H9 (cell line): ENCODE measurements at regions not wholly inside any gene's neighbourhood (a gene's known extent, or its start where the extent isn't known, plus 50 kb on each side); places are given as distances from the start of the nearest gene placed in this dataset.
A peak's percentile ranks its signal among the peaks of the same experiment; 100 is the strongest.

Experiments
- DNase-seq: peaks from one replicate; pipeline ENCODE4 v3.0.0-alpha.2; 2017
- H2AFZ ChIP-seq: one replicate; pipeline ENCODE4 v1.6.1; 2013; ENCODE audit warnings: mild to moderate bottlenecking, low read length, control low read depth, moderate library complexity
- H2AK5ac ChIP-seq: 2 replicates; pipeline ENCODE4 v1.6.1; 2013; ENCODE audit warnings: low read length, control low read depth, mixed read lengths; ENCODE audit not compliant: insufficient read length
- H2BK120ac ChIP-seq: one replicate; pipeline ENCODE4 v1.6.1; 2013; ENCODE audit warnings: low read depth, mild to moderate bottlenecking, low read length, control low read depth, inconsistent platforms; ENCODE audit not compliant: poor library complexity, severe bottlenecking
- H2BK12ac ChIP-seq: 2 replicates; pipeline ENCODE4 v1.6.1; 2013; ENCODE audit warnings: low read length, control low read depth, mixed read lengths, low read depth; ENCODE audit not compliant: insufficient read length
- H2BK15ac ChIP-seq: 2 replicates; pipeline ENCODE4 v1.6.1; 2013; ENCODE audit warnings: low read depth, low read length, control low read depth
- H2BK20ac ChIP-seq: one replicate; pipeline ENCODE4 v1.6.1; 2013; ENCODE audit warnings: low read depth, mild to moderate bottlenecking, low read length, control low read depth, inconsistent platforms; ENCODE audit not compliant: poor library complexity, severe bottlenecking
- H2BK5ac ChIP-seq: 2 replicates; pipeline ENCODE4 v1.6.1; 2013; ENCODE audit warnings: low read length, control low read depth, mixed read lengths; ENCODE audit not compliant: insufficient read length
- H3K14ac ChIP-seq: 2 replicates; pipeline ENCODE4 v1.6.1; 2013; ENCODE audit warnings: low read length, control low read depth; ENCODE audit not compliant: insufficient read depth
- H3K18ac ChIP-seq: 2 replicates; pipeline ENCODE4 v1.6.1; 2013; ENCODE audit warnings: low read depth, mild to moderate bottlenecking, mixed read lengths, low read length, control low read depth; ENCODE audit not compliant: insufficient read length
- H3K23ac ChIP-seq: 2 replicates; pipeline ENCODE4 v1.6.1; 2013; ENCODE audit warnings: low read length, control low read depth, mixed read lengths, low read depth; ENCODE audit not compliant: insufficient read length
- H3K23me2 ChIP-seq: 2 replicates; pipeline ENCODE4 v1.6.1; 2013; ENCODE audit warnings: low read depth, mild to moderate bottlenecking, mixed read lengths, low read length, control low read depth; ENCODE audit not compliant: insufficient read length, poor library complexity, severe bottlenecking
- H3K27ac ChIP-seq: 2 replicates; pipeline ENCODE4 v1.5.1; 2013; ENCODE audit warnings: low read length, control low read depth, mixed read lengths, low read depth; ENCODE audit not compliant: insufficient read length
- H3K27me3 ChIP-seq: 2 replicates; pipeline ENCODE4 v1.6.1; 2013; ENCODE audit warnings: low read length, control low read depth, inconsistent platforms; ENCODE audit not compliant: insufficient read depth
- H3K4ac ChIP-seq: 2 replicates; pipeline ENCODE4 v1.6.1; 2013; ENCODE audit warnings: low read depth, mild to moderate bottlenecking, control low read depth, inconsistent platforms, low read length, moderate library complexity
- H3K4me1 ChIP-seq: 2 replicates; pipeline ENCODE4 v1.6.1; 2013; ENCODE audit warnings: low read length, control low read depth, inconsistent platforms; ENCODE audit not compliant: insufficient read depth
- H3K4me2 ChIP-seq: 2 replicates; pipeline ENCODE4 v1.6.1; 2013; ENCODE audit warnings: low read length, control low read depth, mixed read lengths; ENCODE audit not compliant: insufficient read length, insufficient read depth
- H3K56ac ChIP-seq: 2 replicates; pipeline ENCODE4 v1.6.1; 2013; ENCODE audit warnings: low read depth, mild to moderate bottlenecking, mixed read lengths, low read length, control low read depth; ENCODE audit not compliant: insufficient read length
- H3K79me1 ChIP-seq: 2 replicates; pipeline ENCODE4 v1.6.1; 2013; ENCODE audit warnings: low read depth, mild to moderate bottlenecking, moderate library complexity, low read length, control low read depth, inconsistent platforms; ENCODE audit not compliant: insufficient read depth, poor library complexity, severe bottlenecking
- H3K79me2 ChIP-seq: 2 replicates; pipeline ENCODE4 v1.6.1; 2013; ENCODE audit warnings: low read length, control low read depth, inconsistent platforms; ENCODE audit not compliant: insufficient read depth
- H3K9ac ChIP-seq: 2 replicates; pipeline ENCODE4 v1.6.1; 2013; ENCODE audit warnings: low read length, control low read depth, mixed read lengths; ENCODE audit not compliant: insufficient read length; ENCODE audit errors: extremely low read depth
- H3K9me3 ChIP-seq: one replicate; pipeline ENCODE4 v1.6.1; 2013; ENCODE audit warnings: low read depth, low read length, inconsistent platforms; ENCODE audit not compliant: control insufficient read depth
- H3T11ph ChIP-seq: one replicate; pipeline ENCODE4 v1.6.1; 2013; ENCODE audit warnings: mild to moderate bottlenecking, low read length, control low read depth, inconsistent platforms
- H4K20me1 ChIP-seq: one replicate; pipeline ENCODE4 v1.6.1; 2013; ENCODE audit not compliant: control insufficient read depth, insufficient read length, insufficient read depth
- H4K5ac ChIP-seq: 2 replicates; pipeline ENCODE4 v1.6.1; 2013; ENCODE audit warnings: low read depth, mild to moderate bottlenecking, mixed read lengths, low read length, control low read depth; ENCODE audit not compliant: insufficient read length
- H4K8ac ChIP-seq: replicated peaks from 2 replicates; pipeline ENCODE4 v1.6.1; 2013; ENCODE audit warnings: low read length, control low read depth, mixed read lengths, low read depth; ENCODE audit not compliant: insufficient read length
- H4K91ac ChIP-seq: 2 replicates; pipeline ENCODE4 v1.6.1; 2013; ENCODE audit warnings: low read depth, mild to moderate bottlenecking, moderate library complexity, mixed read lengths, low read length, control low read depth; ENCODE audit not compliant: insufficient read length
- H3K27ac Mint-ChIP-seq, 3 experiments: 2 replicates in 2 of 3; 3 replicates in 1 of 3; pipeline ENCODE4 v1.8.0; 2020 to 2021; ENCODE audit warnings: mixed read lengths in 3 of 3, mild to moderate bottlenecking in 1 of 3, moderate library complexity in 1 of 3
- H3K27me3 Mint-ChIP-seq: 2 replicates; pipeline ENCODE4 v1.8.0; 2021; ENCODE audit warnings: low read depth, mild to moderate bottlenecking, moderate library complexity, mixed read lengths
- H3K36me3 Mint-ChIP-seq, 3 experiments: 2 replicates in 2 of 3; 3 replicates in 1 of 3; pipeline ENCODE4 v1.8.0; 2020 to 2021; ENCODE audit warnings: low read depth in 3 of 3, mixed read lengths in 3 of 3; ENCODE audit not compliant: insufficient read depth in 1 of 3
- H3K4me1 Mint-ChIP-seq, 2 experiments: 2 replicates each; pipeline ENCODE4 v1.8.0; 2020; ENCODE audit warnings: mixed read lengths in 2 of 2
- H3K4me3 Mint-ChIP-seq, 2 experiments: 2 replicates in 1 of 2; 3 replicates in 1 of 2; pipeline ENCODE4 v1.8.0; 2020 to 2021; ENCODE audit warnings: mild to moderate bottlenecking in 2 of 2, mixed read lengths in 2 of 2, moderate library complexity in 1 of 2
- H3K9me3 Mint-ChIP-seq, 2 experiments: 2 replicates in 1 of 2; 3 replicates in 1 of 2; pipeline ENCODE4 v1.8.0; 2020; ENCODE audit warnings: mild to moderate bottlenecking in 2 of 2, mixed read lengths in 2 of 2, moderate library complexity in 1 of 2
- WGBS: extraction: QIAGEN DNeasy Blood & Tissue Kit; methylation state at CpG from one replicate; pipeline ENCODE4 v1.1.7; 2013; ENCODE audit warnings: missing lambda C conversion rate, low lambda C conversion rate, mixed read lengths; ENCODE audit not compliant: insufficient read length; ENCODE audit errors: extremely low coverage; 5-methylcytosine and 5-hydroxymethylcytosine counted together
- TF ChIP-seq, protein P1 (sequence below): fragments of 200-600 bp; sonication (generic); conservative IDR thresholded peaks from 3 replicates; pipeline ENCODE4 v1.8.0; 2021; ENCODE audit warnings: antibody characterized with exemption, mild to moderate bottlenecking

GRCh38 chr22:49621601-49622210, 206.0 kb downstream of the BRD1 start:
- H3K36me3 Mint-ChIP-seq = no peaks in the 10 kb centered on the region
- no peaks in the 10 kb centered on the region for H3K4me1 ChIP-seq

More at GRCh38 chr22:49621601-49622210, 206.0 kb downstream of the BRD1 start:
- Histone ChIP-seq H2BK20ac (no peak overlapping the region), H4K20me1 (no peaks in the 10 kb centered on the region), H3K79me1 (no peaks in the 10 kb centered on the region), H3K18ac (no peak overlapping the region), H3K79me2 (no peaks in the 10 kb centered on the region), H2BK12ac (no peak overlapping the region), H3K27me3 (no peaks in the 10 kb centered on the region), H3K4me2 (no peak overlapping the region), H3K9me3 (no peaks in the 10 kb centered on the region), H2BK120ac (no peak overlapping the region), H4K91ac (no peak overlapping the region), H4K8ac (no peak overlapping the region), H4K5ac (no peak overlapping the region), H3K23ac (no peak overlapping the region), H3K9ac (no peak overlapping the region), H2BK15ac (no peak overlapping the region), H3T11ph (no peak overlapping the region), H2AFZ (no peak overlapping the region), H2BK5ac (no peak overlapping the region), H3K56ac (no peak overlapping the region), H3K27ac (no peak overlapping the region), H3K14ac (no peak overlapping the region; the same call in 1 of the 2 replicates), H3K4ac (no peak overlapping the region), H3K23me2 (no peaks in the 10 kb centered on the region), H2AK5ac (no peak overlapping the region)
- H3K27me3 Mint-ChIP-seq = peaks cover 8% of the 10 kb centered on the region
- no peak for DNase-seq
- H3K9me3 Mint-ChIP-seq = no peaks in the 10 kb centered on the region
- no peaks in the 10 kb centered on the region for H3K4me1 Mint-ChIP-seq
- TF ChIP-seq, protein P1, sequence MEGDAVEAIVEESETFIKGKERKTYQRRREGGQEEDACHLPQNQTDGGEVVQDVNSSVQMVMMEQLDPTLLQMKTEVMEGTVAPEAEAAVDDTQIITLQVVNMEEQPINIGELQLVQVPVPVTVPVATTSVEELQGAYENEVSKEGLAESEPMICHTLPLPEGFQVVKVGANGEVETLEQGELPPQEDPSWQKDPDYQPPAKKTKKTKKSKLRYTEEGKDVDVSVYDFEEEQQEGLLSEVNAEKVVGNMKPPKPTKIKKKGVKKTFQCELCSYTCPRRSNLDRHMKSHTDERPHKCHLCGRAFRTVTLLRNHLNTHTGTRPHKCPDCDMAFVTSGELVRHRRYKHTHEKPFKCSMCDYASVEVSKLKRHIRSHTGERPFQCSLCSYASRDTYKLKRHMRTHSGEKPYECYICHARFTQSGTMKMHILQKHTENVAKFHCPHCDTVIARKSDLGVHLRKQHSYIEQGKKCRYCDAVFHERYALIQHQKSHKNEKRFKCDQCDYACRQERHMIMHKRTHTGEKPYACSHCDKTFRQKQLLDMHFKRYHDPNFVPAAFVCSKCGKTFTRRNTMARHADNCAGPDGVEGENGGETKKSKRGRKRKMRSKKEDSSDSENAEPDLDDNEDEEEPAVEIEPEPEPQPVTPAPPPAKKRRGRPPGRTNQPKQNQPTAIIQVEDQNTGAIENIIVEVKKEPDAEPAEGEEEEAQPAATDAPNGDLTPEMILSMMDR = no peak
- no peak overlapping the region for H3K4me3 Mint-ChIP-seq
- no CpG with 5 or more reads among the region's 20 CpGs for WGBS
- 0 out of 7 replicates have a peak overlapping the region, but pooled peaks of 1 of the 3 experiments have one; percentile 46 for H3K27ac Mint-ChIP-seq
